Neuronal stem cell (in vitro differentiated cells): ENCODE measurements at regions not wholly inside any gene's neighbourhood (a gene's known extent, or its start where the extent isn't known, plus 50 kb on each side); places are given as distances from the start of the nearest gene placed in this dataset.
A peak's percentile ranks its signal among the peaks of the same experiment; 100 is the strongest.

Experiments used
- DNase-seq: peaks from one replicate; pipeline ENCODE4 v3.0.0-alpha.2; 2013; ENCODE audit warnings: low spot score
- H2AFZ ChIP-seq: one replicate; pipeline ENCODE4 v1.6.1; 2013; ENCODE audit warnings: mild to moderate bottlenecking, low read length, inconsistent platforms
- H2AK5ac ChIP-seq: 2 replicates; pipeline ENCODE4 v1.6.1; 2013; ENCODE audit warnings: low read depth, mild to moderate bottlenecking, inconsistent platforms, low read length, moderate library complexity, mixed read lengths
- H2BK120ac ChIP-seq: 2 replicates; pipeline ENCODE4 v1.6.1; 2013; ENCODE audit warnings: low read depth, mild to moderate bottlenecking, inconsistent platforms, low read length, moderate library complexity, mixed read lengths
- H2BK12ac ChIP-seq: one replicate; pipeline ENCODE4 v1.6.1; 2013; ENCODE audit warnings: low read length, inconsistent platforms
- H2BK15ac ChIP-seq: 2 replicates; pipeline ENCODE4 v1.6.1; 2013; ENCODE audit warnings: mild to moderate bottlenecking, low read length, inconsistent platforms, mixed read lengths
- H2BK5ac ChIP-seq: one replicate; pipeline ENCODE4 v1.6.1; 2013; ENCODE audit warnings: inconsistent platforms, mild to moderate bottlenecking, low read length, moderate library complexity
- H3K14ac ChIP-seq: one replicate; pipeline ENCODE4 v1.6.1; 2013; ENCODE audit warnings: low read length, inconsistent platforms
- H3K18ac ChIP-seq: 2 replicates; pipeline ENCODE4 v1.6.1; 2013; ENCODE audit warnings: low read length, inconsistent platforms
- H3K23ac ChIP-seq: 2 replicates; pipeline ENCODE4 v1.6.1; 2013; ENCODE audit warnings: low read depth, mild to moderate bottlenecking, mixed read lengths, low read length, inconsistent platforms; ENCODE audit not compliant: poor library complexity
- H3K27ac ChIP-seq: replicated peaks from 3 replicates; pipeline ENCODE4 v1.5.1; 2013; ENCODE audit warnings: low read length, inconsistent platforms
- H3K27me3 ChIP-seq, 3 experiments: 2 replicates each; pipeline ENCODE4 v1.6.1; 2013; ENCODE audit warnings: low read length in 3 of 3, mild to moderate bottlenecking in 2 of 3, inconsistent platforms in 1 of 3, low read depth in 1 of 3, mixed read lengths in 1 of 3, moderate library complexity in 1 of 3; ENCODE audit not compliant: control insufficient read depth in 3 of 3, insufficient read depth in 3 of 3
- H3K36me3 ChIP-seq, 2 donors: replicated peaks in 1 of 2; 2 replicates each; pipeline ENCODE4 v1.6.1; 2013; ENCODE audit warnings: low read length in 2 of 2; ENCODE audit not compliant: control insufficient read depth in 2 of 2, insufficient read depth in 2 of 2
- H3K4ac ChIP-seq: 2 replicates; pipeline ENCODE4 v1.6.1; 2013; ENCODE audit warnings: inconsistent platforms, mild to moderate bottlenecking, low read length, moderate library complexity
- H3K4me1 ChIP-seq, 2 donors: 1 replicate in 1 of 2; 2 replicates in 1 of 2; pipeline ENCODE4 v1.6.1; 2013; ENCODE audit warnings: low read length in 2 of 2, low read depth in 1 of 2; ENCODE audit not compliant: control insufficient read depth in 2 of 2, insufficient read depth in 1 of 2
- H3K4me2 ChIP-seq: one replicate; pipeline ENCODE4 v1.6.1; 2013; ENCODE audit warnings: mild to moderate bottlenecking, low read length, inconsistent platforms; ENCODE audit not compliant: insufficient read depth, poor library complexity, severe bottlenecking
- H3K4me3 ChIP-seq, 2 donors: 2 replicates each; pipeline ENCODE4 v1.5.1; 2013; ENCODE audit warnings: low read length in 2 of 2, mild to moderate bottlenecking in 2 of 2, inconsistent platforms in 1 of 2, moderate library complexity in 1 of 2
- H3K79me1 ChIP-seq: one replicate; pipeline ENCODE4 v1.6.1; 2013; ENCODE audit warnings: low read depth, mild to moderate bottlenecking, inconsistent platforms, low read length, moderate library complexity
- H3K9ac ChIP-seq: one replicate; pipeline ENCODE4 v1.6.1; 2013; ENCODE audit warnings: mild to moderate bottlenecking, low read depth, low read length, inconsistent platforms; ENCODE audit not compliant: poor library complexity
- H3K9me3 ChIP-seq, 2 donors: replicated peaks in 1 of 2; 2 replicates each; pipeline versions ENCODE3 to v1.6.1; 2013; ENCODE audit warnings: low read length in 2 of 2, mild to moderate bottlenecking in 2 of 2, inconsistent platforms in 1 of 2, low read depth in 1 of 2, mixed read lengths in 1 of 2, moderate library complexity in 1 of 2; ENCODE audit not compliant: control insufficient read depth in 2 of 2, insufficient read depth in 1 of 2
- H4K8ac ChIP-seq: one replicate; pipeline ENCODE4 v1.6.1; 2013; ENCODE audit warnings: low read depth, mild to moderate bottlenecking, inconsistent platforms, low read length, moderate library complexity
- H4K91ac ChIP-seq: one replicate; pipeline ENCODE4 v1.6.1; 2013; ENCODE audit warnings: low read length, low read depth, mild to moderate bottlenecking, inconsistent platforms; ENCODE audit not compliant: poor library complexity
- WGBS, 2 donors: extraction: QIAGEN DNeasy Blood & Tissue Kit; methylation state at CpG; one replicate each; pipeline ENCODE4 v1.1.7; 2013; ENCODE audit warnings: missing lambda C conversion rate in 2 of 2, mixed read lengths in 1 of 2; ENCODE audit not compliant: insufficient read length in 2 of 2, insufficient replicate concordance in 1 of 2; ENCODE audit errors: extremely low coverage in 2 of 2; 5-methylcytosine and 5-hydroxymethylcytosine counted together

DNA sequence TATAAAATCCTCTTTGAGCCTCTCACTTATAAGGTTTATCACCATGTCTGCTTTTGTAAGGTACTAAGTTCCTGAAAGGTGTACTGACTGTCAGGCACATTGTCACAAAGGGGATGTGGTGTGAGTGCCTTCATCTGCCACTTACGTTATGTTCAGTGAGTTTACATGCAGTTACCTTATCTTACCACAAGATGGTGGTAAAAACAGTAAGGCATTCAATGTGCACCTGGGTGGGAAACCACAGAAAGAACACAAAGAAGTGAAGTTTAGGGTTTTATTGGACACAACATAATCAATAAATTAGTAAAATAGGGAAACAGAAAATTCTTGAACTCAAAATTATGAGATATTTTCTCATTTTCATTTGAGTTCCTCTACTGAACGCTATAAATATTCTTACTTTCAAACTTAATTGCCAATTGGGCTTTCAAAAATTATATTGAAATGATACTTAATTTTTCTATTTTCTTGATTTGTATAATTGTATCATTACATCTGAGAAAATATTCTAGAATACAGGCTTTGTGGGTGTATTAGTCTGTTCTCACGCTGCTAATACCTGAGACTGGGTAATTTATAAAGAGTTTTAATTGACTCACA, 650.8 kb downstream of the PCDH7 start:
- Histone ChIP-seq H3K4me1 (no peaks in the 10 kb centered on the region), H2AK5ac (no peak overlapping the region), H3K79me1 (no peaks in the 10 kb centered on the region), H3K4ac (no peak overlapping the region), H2BK5ac (no peak overlapping the region), H3K9ac (no peak overlapping the region), H3K14ac (no peak overlapping the region), H4K91ac (no peak overlapping the region), H2BK12ac (no peak overlapping the region), H3K36me3 (no peaks in the 10 kb centered on the region), H3K23ac (no peak overlapping the region), H3K27me3 (no peaks in the 10 kb centered on the region), H2BK15ac (no peak overlapping the region), H4K8ac (no peak overlapping the region), H3K4me2 (no peak overlapping the region), H3K18ac (no peak overlapping the region), H3K4me3 (no peak overlapping the region), H3K27ac (no peak overlapping the region), H2BK120ac (no peak overlapping the region), H2AFZ (peak overlapping the region; percentile 33), H3K9me3 (no peaks in the 10 kb centered on the region)
- DNase-seq: peak; percentile 39
- WGBS, 2 donors: no CpG with 5 or more reads among the region's 3 CpGs

- Histone ChIP-seq H2AFZ (no peak overlapping the region), H3K27ac (no peak overlapping the region), H3K23ac (no peak overlapping the region), H3K4ac (no peak overlapping the region), H3K4me3 (no peak overlapping the region), H2BK5ac (no peak overlapping the region), H4K8ac (no peak overlapping the region), H2AK5ac (no peak overlapping the region), H3K9ac (no peak overlapping the region), H2BK15ac (no peak overlapping the region), H3K27me3 (no peaks in the 10 kb centered on the region), H3K9me3 (no peaks in the 10 kb centered on the region), H4K91ac (no peak overlapping the region), H3K36me3 (no peaks in the 10 kb centered on the region), H3K4me2 (no peak overlapping the region), H2BK12ac (no peak overlapping the region), H3K14ac (no peak overlapping the region), H3K79me1 (no peaks in the 10 kb centered on the region), H3K4me1 (no peaks in the 10 kb centered on the region), H3K18ac (no peak overlapping the region), H2BK120ac (no peak overlapping the region)
- no CpG with 5 or more reads among the region's 3 CpGs for WGBS, 2 donors
- no peak for DNase-seq
Measured at GRCh38 chr4:31374256-31374960, 654.2 kb downstream of the PCDH7 start.

DNA sequence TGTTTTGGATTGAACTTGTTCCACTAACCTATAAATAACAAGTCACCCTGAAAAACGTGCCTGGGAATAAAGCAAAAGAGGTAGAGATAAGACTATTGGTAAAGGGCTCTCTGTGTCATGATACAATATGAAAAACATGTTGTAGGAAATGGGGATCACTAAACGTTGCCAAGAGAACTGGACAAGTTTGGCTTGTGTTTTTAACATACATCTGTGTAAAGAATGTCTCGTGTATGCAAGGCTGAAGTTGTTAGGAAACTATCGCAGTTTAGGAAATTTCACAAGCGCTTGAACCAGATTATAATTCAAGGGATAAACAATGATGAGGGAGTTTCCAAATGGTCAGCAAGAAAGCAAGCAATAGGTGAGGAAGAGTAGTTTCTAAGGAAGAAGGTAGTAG, 655.8 kb downstream of the PCDH7 start:
- H3K23ac ChIP-seq: no peak overlapping the region
- no peak overlapping the region for H3K4me3 ChIP-seq
- no peak overlapping the region for H2BK120ac ChIP-seq
- no peak overlapping the region for H3K4me2 ChIP-seq
- H2BK15ac ChIP-seq: no peak overlapping the region
- H2BK12ac ChIP-seq: no peak overlapping the region
- H3K9me3 ChIP-seq: no peaks in the 10 kb centered on the region
- no peak overlapping the region for H2AK5ac ChIP-seq
- H3K18ac ChIP-seq: no peak overlapping the region
- no peak overlapping the region for H4K91ac ChIP-seq
- H3K27ac ChIP-seq: no peak overlapping the region
- H2BK5ac ChIP-seq: no peak overlapping the region
- no peaks in the 10 kb centered on the region for H3K36me3 ChIP-seq
- WGBS, 2 donors: no CpG with 5 or more reads among the region's 5 CpGs
- H4K8ac ChIP-seq: no peak overlapping the region
- no peak overlapping the region for H3K9ac ChIP-seq
- DNase-seq: no peak
- no peak overlapping the region for H3K14ac ChIP-seq
- H3K4me1 ChIP-seq: no peaks in the 10 kb centered on the region
- no peaks in the 10 kb centered on the region for H3K79me1 ChIP-seq
- H3K27me3 ChIP-seq: no peaks in the 10 kb centered on the region
- H2AFZ ChIP-seq: no peak overlapping the region
- no peak overlapping the region for H3K4ac ChIP-seq

- H4K91ac ChIP-seq: no peak overlapping the region
- no peak overlapping the region for H2AFZ ChIP-seq
- H4K8ac ChIP-seq: no peak overlapping the region
- H2BK5ac ChIP-seq: no peak overlapping the region
- H3K9me3 ChIP-seq: no peaks in the 10 kb centered on the region
- H2BK12ac ChIP-seq: no peak overlapping the region
- H3K36me3 ChIP-seq: no peaks in the 10 kb centered on the region
- H3K4me3 ChIP-seq: no peak overlapping the region
- H3K27ac ChIP-seq: no peak overlapping the region
- H3K14ac ChIP-seq: no peak overlapping the region
- no peak overlapping the region for H3K4me2 ChIP-seq
- DNase-seq: no peak
- no peak overlapping the region for H3K9ac ChIP-seq
- WGBS, 2 donors: no CpG with 5 or more reads among the region's 2 CpGs
- H3K79me1 ChIP-seq: no peaks in the 10 kb centered on the region
- no peak overlapping the region for H3K23ac ChIP-seq
- no peak overlapping the region for H2AK5ac ChIP-seq
- no peak overlapping the region for H2BK120ac ChIP-seq
- no peak overlapping the region for H2BK15ac ChIP-seq
- no peak overlapping the region for H3K18ac ChIP-seq
- H3K4ac ChIP-seq: no peak overlapping the region
- H3K27me3 ChIP-seq: no peaks in the 10 kb centered on the region
- no peaks in the 10 kb centered on the region for H3K4me1 ChIP-seq
Measured at GRCh38 chr4:31379364-31379763, 659.2 kb downstream of the PCDH7 start.
